AG08395 (cell line): ENCODE measurements at regions not wholly inside any gene's neighbourhood (a gene's known extent, or its start where the extent isn't known, plus 50 kb on each side); places are given as distances from the start of the nearest gene placed in this dataset.
A peak's percentile ranks its signal among the peaks of the same experiment; 100 is the strongest.

ENCODE experiments used
- DNase-seq: peaks from one replicate; pipeline ENCODE4 v3.0.0; 2012; ENCODE audit warnings: mixed read lengths, low spot score

- no peak for DNase-seq
Observed at GRCh38 chr16:65545413-65545956, 423.6 kb upstream of the CDH11 start.

GRCh38 chr16:65543781-65544740 is 422.2 kb upstream of the CDH11 start:
- no peak for DNase-seq

GRCh38 chr16:65541646-65542045 is 419.8 kb upstream of the CDH11 start:
- no peak for DNase-seq

- no peak for DNase-seq
Observed at GRCh38 chr16:65540901-65541300, 419.0 kb upstream of the CDH11 start.

- DNase-seq: peak; percentile 52
Observed at GRCh38 chr16:65538976-65539375, 417.1 kb upstream of the CDH11 start.

GRCh38 chr16:65537336-65537735 is 415.5 kb upstream of the CDH11 start:
- peak; percentile 11 for DNase-seq

GRCh38 chr16:65534121-65534528 is 412.3 kb upstream of the CDH11 start:
- peak; percentile 40 for DNase-seq

GRCh38 chr16:65532846-65533245 is 411.0 kb upstream of the CDH11 start:
- DNase-seq: no peak

- DNase-seq: peak; percentile 26
Observed at GRCh38 chr16:65532258-65532657, 410.4 kb upstream of the CDH11 start.

- no peak for DNase-seq
Observed at GRCh38 chr16:65531475-65531874, 409.6 kb upstream of the CDH11 start.

GRCh38 chr16:65525707-65526106 is 403.8 kb upstream of the CDH11 start:
- DNase-seq: no peak

- DNase-seq: no peak
Observed at GRCh38 chr16:65524997-65525396, 403.1 kb upstream of the CDH11 start.

- DNase-seq: no peak
Observed at GRCh38 chr16:65524231-65524630, 402.4 kb upstream of the CDH11 start.

GRCh38 chr16:65523283-65523944 is 401.6 kb upstream of the CDH11 start:
- DNase-seq: no peak

GRCh38 chr16:65522412-65522811 is 400.5 kb upstream of the CDH11 start:
- no peak for DNase-seq

- no peak for DNase-seq
Observed at GRCh38 chr16:65521633-65522328, 399.9 kb upstream of the CDH11 start.

- no peak for DNase-seq
Observed at GRCh38 chr16:65519402-65519801, 397.5 kb upstream of the CDH11 start.

- DNase-seq: no peak
Observed at GRCh38 chr16:65515193-65515592, 393.3 kb upstream of the CDH11 start.

GRCh38 chr16:65510850-65511249 is 389.0 kb upstream of the CDH11 start:
- no peak for DNase-seq

- DNase-seq: no peak
Observed at GRCh38 chr16:65510241-65510640, 388.4 kb upstream of the CDH11 start.

GRCh38 chr16:65509172-65509571 is 387.3 kb upstream of the CDH11 start:
- DNase-seq: no peak

- no peak for DNase-seq
Observed at GRCh38 chr16:65500919-65501318, 379.1 kb upstream of the CDH11 start.
